Effector CD8-positive, alpha-beta T cell (primary cell): ENCODE measurements at regions not wholly inside any gene's neighbourhood (a gene's known extent, or its start where the extent isn't known, plus 50 kb on each side); places are given as distances from the start of the nearest gene placed in this dataset.
A peak's percentile ranks its signal among the peaks of the same experiment; 100 is the strongest.

Source experiments
- DNase-seq: peaks from one replicate; lab custom pipeline; 2025; lab: John Stamatoyannopoulos, UW

- DNase-seq: no peak
Observed at GRCh38 chr1:98068016-98068415, 147.2 kb upstream of the DPYD start.

- no peak for DNase-seq
Observed at GRCh38 chr1:98066911-98067310, 146.1 kb upstream of the DPYD start.

- DNase-seq: no peak
Observed at GRCh38 chr1:98059620-98060019, 138.8 kb upstream of the DPYD start.

GRCh38 chr1:98058676-98059075 lies 137.8 kb upstream of the DPYD start:
- DNase-seq: no peak

GRCh38 chr1:98057236-98057910 lies 136.5 kb upstream of the DPYD start:
- no peak for DNase-seq

- no peak for DNase-seq
Observed at GRCh38 chr1:98056781-98057180, 135.9 kb upstream of the DPYD start.

- no peak for DNase-seq
Observed at GRCh38 chr1:98055457-98055856, 134.6 kb upstream of the DPYD start.

GRCh38 chr1:98054786-98055185 lies 134.0 kb upstream of the DPYD start:
- DNase-seq: no peak

- DNase-seq: no peak
Observed at GRCh38 chr1:98054367-98054701, 133.5 kb upstream of the DPYD start.

- DNase-seq: no peak
Observed at GRCh38 chr1:98053471-98054366, 132.9 kb upstream of the DPYD start.

GRCh38 chr1:98051065-98051675 lies 130.3 kb upstream of the DPYD start:
- peak; percentile 42 for DNase-seq

GRCh38 chr1:98049370-98050135 lies 128.7 kb upstream of the DPYD start:
- DNase-seq: no peak

- no peak for DNase-seq
Observed at GRCh38 chr1:98048751-98049325, 128.0 kb upstream of the DPYD start.

GRCh38 chr1:98048244-98048643 lies 127.4 kb upstream of the DPYD start:
- DNase-seq: no peak

GRCh38 chr1:98047171-98047570 lies 126.3 kb upstream of the DPYD start:
- DNase-seq: no peak

- no peak for DNase-seq
Observed at GRCh38 chr1:98045767-98046641, 125.2 kb upstream of the DPYD start.

- DNase-seq: no peak
Observed at GRCh38 chr1:98045211-98045766, 124.5 kb upstream of the DPYD start.

- no peak for DNase-seq
Observed at GRCh38 chr1:98044766-98045165, 123.9 kb upstream of the DPYD start.

- DNase-seq: no peak
Observed at GRCh38 chr1:98044071-98044697, 123.3 kb upstream of the DPYD start.

- DNase-seq: no peak
Observed at GRCh38 chr1:98035602-98036002, 114.8 kb upstream of the DPYD start.
